Neutrophil (primary cell): ENCODE measurements at regions not wholly inside any gene's neighbourhood (a gene's known extent, or its start where the extent isn't known, plus 50 kb on each side); places are given as distances from the start of the nearest gene placed in this dataset.

Experiments used
- H3K27ac ChIP-seq: fragments of 200-600 bp; sonication (generic); 2 replicates; pipeline ENCODE4 v1.5.1; 2016; ENCODE audit warnings: mild to moderate bottlenecking, moderate library complexity
- H3K27me3 ChIP-seq: fragments of 200-600 bp; sonication (generic); 2 replicates; pipeline ENCODE4 v1.6.0; 2016; ENCODE audit warnings: mild to moderate bottlenecking
- H3K36me3 ChIP-seq: fragments of 200-600 bp; sonication (generic); 2 replicates; pipeline ENCODE4 v1.5.1; 2017
- H3K4me1 ChIP-seq, 2 experiments: fragments of 200-600 bp in 1 of 2; sonication (generic) in 1 of 2; 1 replicate in 1 of 2; 2 replicates in 1 of 2; pipeline versions ENCODE4 v1.5.1 to v1.6.1; 2013 to 2016; ENCODE audit warnings: low read depth in 1 of 2, low read length in 1 of 2, mild to moderate bottlenecking in 1 of 2, moderate library complexity in 1 of 2; ENCODE audit not compliant: control insufficient read depth in 1 of 2, insufficient read depth in 1 of 2
- H3K4me3 ChIP-seq, 2 experiments: fragments of 200-600 bp in 1 of 2; sonication (generic) in 1 of 2; 1 replicate in 1 of 2; 2 replicates in 1 of 2; pipeline ENCODE4 v1.5.1; 2013 to 2016; ENCODE audit warnings: low read depth in 1 of 2, low read length in 1 of 2, mild to moderate bottlenecking in 1 of 2, moderate library complexity in 1 of 2
- H3K9me3 ChIP-seq: fragments of 200-600 bp; sonication (generic); 2 replicates; pipeline ENCODE4 v1.5.1; 2016
- CTCF ChIP-seq: fragments of 200-600 bp; sonication (generic); IDR thresholded peaks from 2 replicates; pipeline ENCODE4 v1.5.1; 2016; ENCODE audit warnings: antibody characterized with exemption

GRCh38 chr18:4672162-4672561, 217.1 kb upstream of the DLGAP1 start:
- TF ChIP-seq CTCF: no peak
- Histone ChIP-seq H3K27me3 (no peaks in the 10 kb centered on the region), H3K9me3 (no peaks in the 10 kb centered on the region), H3K4me1 (no peaks in the 10 kb centered on the region), H3K27ac (no peak overlapping the region), H3K36me3 (no peaks in the 10 kb centered on the region), H3K4me3 (no peak overlapping the region)

GRCh38 chr18:4658804-4659203, 203.7 kb upstream of the DLGAP1 start:
- Histone ChIP-seq H3K9me3 (no peaks in the 10 kb centered on the region), H3K27ac (no peak overlapping the region), H3K4me3 (no peak overlapping the region), H3K27me3 (no peaks in the 10 kb centered on the region), H3K4me1 (no peaks in the 10 kb centered on the region), H3K36me3 (no peaks in the 10 kb centered on the region)
- TF ChIP-seq CTCF: no peak

GRCh38 chr18:4653418-4653817, 198.3 kb upstream of the DLGAP1 start:
- H3K4me1 ChIP-seq: no peaks in the 10 kb centered on the region
- no peak overlapping the region for H3K4me3 ChIP-seq
- no peak overlapping the region for H3K27ac ChIP-seq
- no peaks in the 10 kb centered on the region for H3K9me3 ChIP-seq
- no peaks in the 10 kb centered on the region for H3K27me3 ChIP-seq
- TF ChIP-seq CTCF: no peak
- H3K36me3 ChIP-seq: no peaks in the 10 kb centered on the region

GRCh38 chr18:4641771-4642368, 186.8 kb upstream of the DLGAP1 start:
- no peak overlapping the region for H3K27ac ChIP-seq
- H3K9me3 ChIP-seq: no peaks in the 10 kb centered on the region
- no peak for TF ChIP-seq CTCF
- no peaks in the 10 kb centered on the region for H3K4me1 ChIP-seq
- no peak overlapping the region for H3K4me3 ChIP-seq
- H3K27me3 ChIP-seq: no peaks in the 10 kb centered on the region
- H3K36me3 ChIP-seq: no peaks in the 10 kb centered on the region

- Histone ChIP-seq H3K27me3 (no peaks in the 10 kb centered on the region), H3K27ac (no peak overlapping the region), H3K36me3 (no peaks in the 10 kb centered on the region), H3K4me1 (no peaks in the 10 kb centered on the region), H3K9me3 (no peaks in the 10 kb centered on the region), H3K4me3 (no peak overlapping the region)
- TF ChIP-seq CTCF: no peak
Observed at GRCh38 chr18:4640349-4641012, 185.4 kb upstream of the DLGAP1 start.
